Gastrocnemius medialis (tissue), 4 donors: ENCODE measurements at regions not wholly inside any gene's neighbourhood (a gene's known extent, or its start where the extent isn't known, plus 50 kb on each side); places are given as distances from the start of the nearest gene placed in this dataset.

ENCODE experiments used
- CTCF ChIP-seq, 5 experiments: fragments of 450-650 bp in 3 of 5; fragments of 200-600 bp in 2 of 5; sonication (generic) in 2 of 5; IDR thresholded peaks in 4 of 5; conservative IDR thresholded peaks in 1 of 5; 1 replicate in 4 of 5; 2 replicates in 1 of 5; pipeline ENCODE4 v1.5.1; 2016 to 2019; ENCODE audit warnings: antibody characterized with exemption in 5 of 5, mild to moderate bottlenecking in 3 of 5, moderate library complexity in 3 of 5
- POLR2A ChIP-seq, 2 donors: fragments of 450-650 bp; IDR thresholded peaks; one replicate each; pipeline ENCODE4 v1.6.1; 2017; ENCODE audit warnings: antibody characterized with exemption in 2 of 2, mild to moderate bottlenecking in 2 of 2, moderate library complexity in 2 of 2

- no peak for TF ChIP-seq CTCF (IDR thresholded peaks at IDR 0.05 in 4 of 5, conservative IDR thresholded peaks at IDR 0.05 in 1 of 5)
- no peak for TF ChIP-seq POLR2A (IDR thresholded peaks at IDR 0.05)
Measured at GRCh38 chr4:27648416-27648815, 787.8 kb downstream of the STIM2 start.
